Astrocyte (in vitro differentiated cells and primary cell): ENCODE measurements at regions not wholly inside any gene's neighbourhood (a gene's known extent, or its start where the extent isn't known, plus 50 kb on each side); places are given as distances from the start of the nearest gene placed in this dataset.

Experiments
- EZH2 ChIP-seq: IDR thresholded peaks from 2 replicates; pipeline ENCODE4 v1.6.1; 2012; ENCODE audit warnings: mild to moderate bottlenecking, low read length, inconsistent platforms; ENCODE audit not compliant: insufficient read depth
- TF ChIP-seq, protein P1 (sequence below): IDR thresholded peaks from 2 replicates; pipeline ENCODE4 v1.5.1; 2011; ENCODE audit warnings: low read depth, mild to moderate bottlenecking, inconsistent platforms, low read length, moderate library complexity; ENCODE audit not compliant: insufficient read depth

DNA sequence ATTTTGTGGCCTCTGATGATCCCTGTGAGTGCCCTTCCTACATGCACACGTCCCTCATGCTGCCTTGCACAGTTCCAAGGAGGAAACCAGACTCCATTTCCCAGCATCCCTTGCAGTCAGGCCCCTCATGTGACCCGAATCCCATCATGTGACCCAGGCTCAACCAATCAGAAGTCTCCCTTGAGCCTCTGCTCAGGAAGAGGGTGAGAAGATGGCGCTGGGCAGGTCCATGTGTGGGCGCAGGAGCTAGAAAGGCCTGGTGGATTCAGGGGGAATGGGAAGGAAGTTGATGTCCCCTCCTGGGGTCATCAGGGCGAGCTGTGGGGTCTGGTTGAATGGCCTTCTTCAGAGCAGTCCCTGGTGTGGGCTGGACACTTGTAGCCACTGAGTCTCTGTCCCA is 240.5 kb downstream of the ADGRD1 start:
- no peak for TF ChIP-seq EZH2
- TF ChIP-seq, protein P1, sequence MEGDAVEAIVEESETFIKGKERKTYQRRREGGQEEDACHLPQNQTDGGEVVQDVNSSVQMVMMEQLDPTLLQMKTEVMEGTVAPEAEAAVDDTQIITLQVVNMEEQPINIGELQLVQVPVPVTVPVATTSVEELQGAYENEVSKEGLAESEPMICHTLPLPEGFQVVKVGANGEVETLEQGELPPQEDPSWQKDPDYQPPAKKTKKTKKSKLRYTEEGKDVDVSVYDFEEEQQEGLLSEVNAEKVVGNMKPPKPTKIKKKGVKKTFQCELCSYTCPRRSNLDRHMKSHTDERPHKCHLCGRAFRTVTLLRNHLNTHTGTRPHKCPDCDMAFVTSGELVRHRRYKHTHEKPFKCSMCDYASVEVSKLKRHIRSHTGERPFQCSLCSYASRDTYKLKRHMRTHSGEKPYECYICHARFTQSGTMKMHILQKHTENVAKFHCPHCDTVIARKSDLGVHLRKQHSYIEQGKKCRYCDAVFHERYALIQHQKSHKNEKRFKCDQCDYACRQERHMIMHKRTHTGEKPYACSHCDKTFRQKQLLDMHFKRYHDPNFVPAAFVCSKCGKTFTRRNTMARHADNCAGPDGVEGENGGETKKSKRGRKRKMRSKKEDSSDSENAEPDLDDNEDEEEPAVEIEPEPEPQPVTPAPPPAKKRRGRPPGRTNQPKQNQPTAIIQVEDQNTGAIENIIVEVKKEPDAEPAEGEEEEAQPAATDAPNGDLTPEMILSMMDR = no peak
